GM12874 (cell line): ENCODE measurements at regions not wholly inside any gene's neighbourhood (a gene's known extent, or its start where the extent isn't known, plus 50 kb on each side); places are given as distances from the start of the nearest gene placed in this dataset.

Experiments
- TF ChIP-seq, protein P1 (sequence below): IDR thresholded peaks from 2 replicates; pipeline ENCODE4 v1.5.1; 2011; ENCODE audit warnings: low read depth, mild to moderate bottlenecking, control low read depth, low read length, moderate library complexity; ENCODE audit not compliant: insufficient read depth

DNA sequence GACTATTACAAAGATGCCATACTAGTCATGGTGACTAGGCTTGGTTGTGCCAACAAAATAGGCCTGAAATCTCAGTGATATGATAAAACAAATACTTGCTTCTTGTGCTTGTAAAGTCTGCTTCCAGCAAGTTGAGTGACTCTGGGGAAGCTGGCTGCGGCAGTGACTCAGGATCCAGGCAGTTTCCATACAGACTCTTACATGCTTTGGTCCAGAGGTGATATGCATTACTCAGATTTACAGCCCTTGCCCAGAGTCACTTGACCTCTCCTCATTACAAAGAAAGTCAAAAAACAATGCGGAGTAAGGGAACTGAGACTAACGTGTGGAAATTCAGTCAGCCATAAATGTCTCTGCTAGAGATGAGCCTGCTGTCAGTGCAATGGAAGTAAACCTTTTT is 387.5 kb downstream of the KCNA4 start:
- TF ChIP-seq, protein P1, sequence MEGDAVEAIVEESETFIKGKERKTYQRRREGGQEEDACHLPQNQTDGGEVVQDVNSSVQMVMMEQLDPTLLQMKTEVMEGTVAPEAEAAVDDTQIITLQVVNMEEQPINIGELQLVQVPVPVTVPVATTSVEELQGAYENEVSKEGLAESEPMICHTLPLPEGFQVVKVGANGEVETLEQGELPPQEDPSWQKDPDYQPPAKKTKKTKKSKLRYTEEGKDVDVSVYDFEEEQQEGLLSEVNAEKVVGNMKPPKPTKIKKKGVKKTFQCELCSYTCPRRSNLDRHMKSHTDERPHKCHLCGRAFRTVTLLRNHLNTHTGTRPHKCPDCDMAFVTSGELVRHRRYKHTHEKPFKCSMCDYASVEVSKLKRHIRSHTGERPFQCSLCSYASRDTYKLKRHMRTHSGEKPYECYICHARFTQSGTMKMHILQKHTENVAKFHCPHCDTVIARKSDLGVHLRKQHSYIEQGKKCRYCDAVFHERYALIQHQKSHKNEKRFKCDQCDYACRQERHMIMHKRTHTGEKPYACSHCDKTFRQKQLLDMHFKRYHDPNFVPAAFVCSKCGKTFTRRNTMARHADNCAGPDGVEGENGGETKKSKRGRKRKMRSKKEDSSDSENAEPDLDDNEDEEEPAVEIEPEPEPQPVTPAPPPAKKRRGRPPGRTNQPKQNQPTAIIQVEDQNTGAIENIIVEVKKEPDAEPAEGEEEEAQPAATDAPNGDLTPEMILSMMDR, result no peak

- TF ChIP-seq, protein P1, result no peak
Measured at GRCh38 chr11:29628609-29629008, 388.2 kb downstream of the KCNA4 start.

DNA sequence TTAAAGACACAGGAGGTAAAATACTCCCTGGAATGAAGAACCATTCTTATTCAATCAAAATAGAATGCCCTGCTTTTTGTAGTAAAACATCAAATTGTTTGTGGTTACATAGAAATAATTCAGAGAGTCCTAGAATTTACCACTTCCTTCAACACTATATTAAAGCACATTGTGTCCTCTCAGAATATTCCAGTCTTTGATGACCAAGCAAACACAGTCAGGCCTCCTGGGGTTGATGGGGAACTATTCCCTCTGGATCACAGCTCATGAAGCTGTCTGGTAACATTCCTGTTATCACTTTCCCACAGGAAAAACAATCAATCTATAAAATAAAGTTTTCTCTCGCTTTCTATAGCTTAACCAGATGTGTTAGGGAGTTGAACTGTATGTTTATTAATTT is 389.3 kb downstream of the KCNA4 start:
- TF ChIP-seq, protein P1, result no peak

- TF ChIP-seq, protein P1, result no peak
Measured at GRCh38 chr11:29623144-29623722, 393.6 kb downstream of the KCNA4 start.

DNA sequence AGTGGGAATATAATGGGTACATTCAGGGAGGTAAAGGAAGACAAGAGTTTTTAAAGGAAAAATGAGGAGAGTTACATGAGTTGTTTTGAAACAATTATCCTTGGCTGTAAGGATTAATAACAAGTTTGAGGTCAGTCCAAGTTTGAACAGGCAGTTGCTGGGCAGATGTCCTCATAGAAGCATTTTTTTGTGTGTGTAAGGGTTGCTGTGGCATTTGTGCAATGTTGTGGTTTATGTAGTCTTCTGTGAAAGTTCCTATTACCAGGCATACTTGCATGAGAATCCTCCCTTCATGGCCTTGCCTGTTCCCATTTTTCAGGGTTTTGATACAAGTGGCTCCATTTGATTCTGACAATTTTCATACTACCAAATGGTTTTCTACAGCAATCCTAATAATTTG is 400.2 kb downstream of the KCNA4 start:
- TF ChIP-seq, protein P1, result no peak

- TF ChIP-seq, protein P1, result no peak
Measured at GRCh38 chr11:29612423-29612822, 404.4 kb downstream of the KCNA4 start.

DNA sequence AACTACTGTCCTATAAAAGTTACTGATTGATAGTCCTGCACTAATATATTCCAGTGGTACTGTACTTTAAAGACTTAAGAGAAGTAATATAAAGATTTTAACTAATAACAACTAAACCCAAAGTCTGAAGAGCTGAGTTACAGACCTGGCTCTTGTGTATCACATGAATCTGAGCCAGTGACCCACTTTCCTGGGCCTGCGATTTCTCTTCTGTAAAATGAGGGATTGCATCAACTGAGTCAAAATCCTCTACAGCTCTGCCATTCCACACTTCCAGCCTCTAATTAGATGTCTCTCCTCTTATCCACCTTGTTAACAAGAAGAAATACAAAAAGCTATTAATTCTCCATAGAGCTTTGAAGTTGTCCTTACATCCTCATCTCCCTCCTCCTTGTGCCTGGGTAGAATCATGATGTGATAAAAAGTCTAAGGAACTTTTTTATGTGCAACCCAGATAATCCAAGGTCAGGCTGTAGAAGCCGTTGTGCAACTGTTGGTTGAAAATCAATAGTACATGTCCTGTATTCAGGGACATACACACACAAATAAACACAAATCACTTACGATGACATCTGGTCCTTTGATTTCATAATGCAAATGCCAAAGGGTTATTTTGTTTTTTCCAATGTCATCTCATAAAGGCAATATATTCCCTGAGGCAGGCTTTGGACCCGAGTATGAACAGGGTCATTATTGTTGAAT is 410.3 kb downstream of the KCNA4 start:
- TF ChIP-seq, protein P1, result no peak
